HG02759 (cell line): ENCODE measurements at regions not wholly inside any gene's neighbourhood (a gene's known extent, or its start where the extent isn't known, plus 50 kb on each side); places are given as distances from the start of the nearest gene placed in this dataset.

Experiments
- ATAC-seq: cut with Tn5 transposase; IDR thresholded peaks from one replicate; pipeline ENCODE4 v1.9.1; 2021; ENCODE audit warnings: mild to moderate bottlenecking, moderate library complexity; ENCODE audit not compliant: unreplicated experiment

DNA sequence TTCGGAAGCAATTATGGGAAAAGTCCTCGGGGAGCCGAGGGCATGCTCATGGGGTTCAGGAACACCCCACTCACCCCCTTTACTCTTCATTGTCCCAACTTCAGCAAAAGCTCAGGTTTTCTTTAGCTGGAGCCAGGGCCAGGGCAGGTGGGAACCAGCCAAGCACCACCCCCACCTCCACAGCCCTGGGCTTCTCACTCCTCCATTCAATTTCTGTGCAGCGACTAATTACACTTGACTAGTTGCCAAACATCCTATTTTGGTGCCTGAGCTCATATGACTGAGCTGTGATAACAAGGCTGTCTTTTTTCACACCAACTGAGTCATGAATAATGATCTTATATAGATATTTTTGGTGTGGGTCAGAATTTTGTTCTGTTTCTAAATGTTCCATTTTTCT is 257.2 kb upstream of the AJAP1 start:
- ATAC-seq, result no peak

GRCh38 chr1:4402032-4402431 is 252.4 kb upstream of the AJAP1 start:
- no peak for ATAC-seq

DNA sequence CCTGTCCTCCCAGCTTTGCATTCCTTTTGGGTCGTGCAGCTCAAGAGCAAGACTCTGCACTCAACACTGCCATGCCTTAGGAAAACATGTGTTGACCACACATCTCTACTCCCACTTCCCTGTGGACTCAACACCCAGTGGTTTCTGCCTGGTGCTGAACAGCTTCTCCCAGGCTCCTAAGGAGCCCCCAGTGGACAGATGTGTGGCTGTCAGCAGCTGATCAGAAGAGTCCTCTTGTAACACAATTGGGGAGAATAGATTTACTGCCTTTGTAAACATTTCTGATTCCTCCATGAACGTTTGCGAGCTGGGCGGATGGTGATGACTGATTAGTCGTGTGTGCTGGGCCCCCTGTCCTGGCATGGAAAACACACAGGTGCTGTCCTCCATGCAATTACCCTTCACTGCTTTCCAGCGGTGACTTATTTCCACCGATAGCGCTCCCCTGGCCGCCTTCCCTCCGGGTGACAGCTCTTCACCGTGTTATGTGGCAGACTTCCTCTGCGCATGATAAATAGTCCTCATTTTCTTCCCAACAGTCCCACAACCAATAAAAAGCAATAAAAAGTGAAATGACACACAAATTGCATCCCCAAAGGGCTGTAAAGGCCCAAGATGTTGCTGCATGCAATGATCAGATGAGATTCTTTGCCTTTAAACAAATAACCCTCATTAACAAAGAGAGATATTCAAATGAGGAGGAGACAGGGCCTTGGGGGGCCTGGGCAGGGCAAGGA is 249.4 kb upstream of the AJAP1 start:
- no peak for ATAC-seq

DNA sequence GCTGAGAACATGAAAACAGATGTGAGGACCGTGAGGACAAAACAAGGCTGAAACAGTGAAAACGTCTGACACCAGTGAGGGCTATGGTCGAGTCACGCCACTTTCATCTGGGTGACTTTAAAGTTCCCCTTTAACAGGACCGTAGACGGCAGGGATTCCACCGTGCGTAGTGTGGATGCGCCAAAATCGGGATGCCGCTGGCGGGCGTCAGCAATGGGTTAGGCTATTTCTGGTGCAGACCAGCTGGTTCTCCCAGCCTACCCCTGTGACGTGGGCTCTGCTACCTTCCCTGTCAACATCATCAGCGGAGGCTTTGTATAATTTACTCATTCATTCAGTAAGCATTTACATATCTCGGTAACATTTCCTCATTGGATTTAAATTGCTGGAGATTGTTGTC is 246.6 kb upstream of the AJAP1 start:
- ATAC-seq, result no peak

DNA sequence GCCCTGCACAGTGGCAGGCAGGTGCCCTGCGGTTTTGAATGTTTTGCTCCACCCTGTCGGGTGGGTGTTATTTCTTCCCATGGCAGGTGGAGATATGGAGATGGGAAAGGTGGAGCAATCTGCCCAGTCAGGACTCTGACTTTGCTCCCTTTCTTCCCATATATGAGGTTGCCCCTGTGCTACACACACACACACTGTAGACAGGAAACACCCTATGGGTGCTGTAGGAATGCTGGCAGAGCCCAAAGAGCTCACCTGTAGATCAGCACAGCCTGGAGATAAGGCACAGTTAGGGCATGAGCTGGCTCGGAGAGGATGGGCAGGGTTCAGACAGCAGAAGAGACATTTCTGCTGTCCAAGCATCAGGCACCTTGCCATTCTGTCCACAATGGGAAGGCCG is 246.0 kb upstream of the AJAP1 start:
- no peak for ATAC-seq

- no peak for ATAC-seq
These were observed 242.5 kb upstream of the AJAP1 start for GRCh38 chr1:4411862-4412261.

DNA sequence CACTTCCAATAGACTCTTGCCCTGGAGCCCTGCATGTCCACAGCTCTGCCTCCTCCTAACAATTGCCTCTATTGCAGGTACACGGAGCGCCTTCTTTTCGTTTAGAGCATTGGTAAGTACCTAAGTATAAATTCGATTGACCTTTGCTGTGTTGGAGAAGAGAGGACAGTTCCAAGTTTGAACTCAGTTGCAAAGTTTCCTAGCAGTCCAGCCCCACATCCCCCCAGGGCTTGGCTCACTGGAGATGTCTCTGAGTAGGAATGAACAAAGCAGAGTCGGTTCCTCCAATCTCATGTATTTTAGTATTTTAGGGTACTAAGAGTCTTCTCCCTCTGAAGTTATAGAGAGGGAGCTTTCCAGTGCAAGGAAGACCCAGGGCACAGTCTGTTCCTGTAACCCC is 238.9 kb upstream of the AJAP1 start:
- ATAC-seq, result no peak

DNA sequence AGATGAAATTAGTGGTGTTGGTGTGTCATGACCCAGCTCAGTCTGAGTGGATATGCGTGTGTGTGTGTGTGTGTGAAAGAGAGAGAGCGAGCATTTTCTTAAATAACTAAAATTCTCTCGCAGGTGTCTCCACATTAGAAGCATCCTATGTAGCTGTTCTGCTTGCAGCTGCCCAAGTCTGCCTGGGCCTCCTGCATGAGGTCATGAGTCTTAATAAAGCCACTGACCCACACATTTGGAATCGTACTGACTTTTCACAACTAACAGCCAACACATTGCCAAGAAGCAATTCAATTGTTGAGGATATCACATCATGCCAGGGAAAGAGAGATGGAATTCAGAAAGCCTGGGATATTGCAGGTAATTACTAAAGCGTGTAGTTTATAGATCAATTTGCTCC is 238.2 kb upstream of the AJAP1 start:
- no peak for ATAC-seq

- no peak for ATAC-seq
These were observed 236.4 kb upstream of the AJAP1 start for GRCh38 chr1:4418021-4418420.

GRCh38 chr1:4421986-4422385 is 232.4 kb upstream of the AJAP1 start:
- ATAC-seq, result no peak

- no peak for ATAC-seq
These were observed 231.7 kb upstream of the AJAP1 start for GRCh38 chr1:4422504-4423289.

- no peak for ATAC-seq
These were observed 230.2 kb upstream of the AJAP1 start for GRCh38 chr1:4424254-4424653.

DNA sequence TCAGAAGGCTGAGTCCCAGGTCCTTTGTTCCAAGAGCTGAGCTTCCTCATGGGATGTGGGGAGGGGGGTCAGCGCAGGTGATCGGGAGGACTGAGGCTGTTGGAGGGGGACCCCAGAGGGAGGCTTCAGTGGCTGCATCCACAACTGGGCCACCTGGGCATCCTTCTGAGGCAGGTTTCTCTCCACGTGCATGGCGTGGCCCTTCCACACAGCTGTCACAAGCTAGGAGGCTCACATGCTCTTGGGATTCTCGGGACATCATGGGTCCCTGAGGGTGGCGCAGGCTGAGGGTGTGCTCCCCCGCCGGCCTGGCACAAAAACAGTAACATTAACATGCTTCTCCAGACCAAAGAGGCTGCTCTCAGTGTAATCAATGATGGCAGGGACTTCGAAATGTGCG is 229.6 kb upstream of the AJAP1 start:
- ATAC-seq, result no peak

GRCh38 chr1:4425892-4426291 is 228.5 kb upstream of the AJAP1 start:
- ATAC-seq, result no peak

GRCh38 chr1:4428711-4429110 is 225.7 kb upstream of the AJAP1 start:
- no peak for ATAC-seq

- no peak for ATAC-seq
These were observed 223.7 kb upstream of the AJAP1 start for GRCh38 chr1:4430406-4431365.

GRCh38 chr1:4431491-4431890 is 222.9 kb upstream of the AJAP1 start:
- no peak for ATAC-seq

DNA sequence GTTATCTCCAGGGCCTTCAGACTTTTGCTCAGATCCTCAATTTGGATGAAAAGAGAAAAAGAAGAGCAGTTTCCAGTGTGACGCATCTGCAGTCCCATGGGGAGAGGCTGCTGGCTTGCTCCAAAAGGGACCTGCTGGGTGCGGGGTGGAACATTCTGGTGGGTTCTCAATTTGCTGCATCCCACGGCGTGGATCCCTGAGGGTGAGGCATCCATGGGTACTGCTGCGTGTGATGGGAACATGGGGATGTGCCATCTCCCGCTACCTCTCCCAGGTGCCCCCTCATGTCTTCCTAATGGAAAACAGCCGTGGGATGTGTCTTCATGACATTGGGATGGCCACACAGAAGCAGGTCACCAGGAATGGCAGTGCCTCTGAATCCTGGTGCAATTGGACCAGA is 221.3 kb upstream of the AJAP1 start:
- no peak for ATAC-seq

- no peak for ATAC-seq
These were observed 210.3 kb upstream of the AJAP1 start for GRCh38 chr1:4444086-4444485.

DNA sequence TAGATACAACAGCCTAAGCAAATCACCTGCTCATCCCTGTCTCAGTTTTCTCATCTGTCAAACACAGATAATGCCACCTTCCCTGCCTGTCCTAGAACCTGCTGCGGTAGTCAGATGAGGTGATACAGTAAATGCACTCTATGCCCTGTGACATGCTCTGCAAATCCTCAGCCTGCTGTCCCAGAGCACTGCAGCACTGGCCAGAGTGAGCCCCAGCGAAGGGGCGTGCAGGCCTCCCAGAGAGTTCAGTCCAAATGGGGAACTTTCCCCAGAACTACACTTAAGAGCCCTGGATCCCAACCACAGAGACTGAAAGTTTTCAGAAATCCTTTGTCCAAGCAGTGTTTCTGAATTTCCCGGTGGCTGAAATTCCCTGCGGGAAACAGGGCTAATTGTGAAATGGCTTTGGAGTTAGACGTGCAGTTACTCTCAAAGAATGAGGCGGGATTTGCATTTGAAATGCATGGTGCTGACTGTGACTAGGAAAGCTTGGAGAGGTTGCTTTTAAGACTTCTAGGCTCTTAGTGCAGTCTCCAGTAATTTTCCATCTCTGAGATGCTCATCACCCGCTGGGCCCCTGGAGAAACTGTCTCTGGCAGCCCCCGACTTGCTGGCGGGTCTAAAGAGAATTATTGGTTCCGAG is 206.5 kb upstream of the AJAP1 start:
- no peak for ATAC-seq

DNA sequence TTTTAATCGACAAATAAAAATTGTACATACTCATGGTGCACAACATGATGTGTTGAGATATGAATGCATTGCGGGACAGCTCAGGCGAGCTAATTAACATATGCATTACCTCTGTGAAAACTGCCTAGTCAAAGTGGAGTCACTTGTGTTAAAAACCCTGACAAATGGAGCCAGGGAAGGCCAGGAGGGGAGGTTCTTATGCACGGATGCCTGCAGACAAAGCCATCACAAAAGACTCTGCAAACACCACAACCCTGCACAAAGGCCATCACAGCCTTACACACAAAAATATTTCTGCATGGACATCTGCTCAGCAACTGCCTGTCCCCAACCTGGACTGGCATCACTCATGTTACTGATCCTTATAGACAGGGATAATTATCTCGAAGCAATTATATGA is 204.4 kb upstream of the AJAP1 start:
- no peak for ATAC-seq
